ENCODE measurements at regions not wholly inside any gene's neighbourhood (a gene's known extent, or its start where the extent isn't known, plus 50 kb on each side); places are given as distances from the start of the nearest gene placed in this dataset.
A peak's percentile ranks its signal among the peaks of the same experiment; 100 is the strongest.
"Not testable (repeated sequence)": the region's sequence is repeated elsewhere in the genome, so short reads cannot be mapped to it uniquely, and the experiment has no call there.

DNA sequence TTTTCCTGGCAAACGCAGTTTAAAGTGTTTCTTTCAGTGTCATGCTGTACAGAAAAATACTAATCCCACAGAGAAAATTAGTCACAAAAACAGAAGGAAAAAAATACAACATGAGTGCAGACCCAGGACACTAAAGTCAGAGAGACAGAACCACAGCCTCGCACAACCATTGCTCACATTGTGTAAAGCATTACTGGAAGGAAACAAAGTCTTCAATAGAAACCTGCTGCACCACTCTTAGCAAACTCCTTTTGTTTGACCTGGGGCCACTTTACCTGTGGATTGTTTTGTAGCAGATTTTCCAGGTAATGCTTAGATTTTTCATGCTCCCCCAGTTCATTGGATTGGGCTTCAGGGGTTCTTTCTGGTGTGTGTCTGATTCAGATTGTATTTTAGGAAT lies 131.8 kb upstream of the TMLHE start (continued):
- no peak for TF ChIP-seq ELF4 (CRISPR knock-in tag; IDR thresholded peaks at IDR 0.05; ENCODE audit: low read depth)
- TF ChIP-seq USF2 (CRISPR knock-in tag; IDR thresholded peaks at IDR 0.05): no peak
- TF ChIP-seq, protein P1, sequence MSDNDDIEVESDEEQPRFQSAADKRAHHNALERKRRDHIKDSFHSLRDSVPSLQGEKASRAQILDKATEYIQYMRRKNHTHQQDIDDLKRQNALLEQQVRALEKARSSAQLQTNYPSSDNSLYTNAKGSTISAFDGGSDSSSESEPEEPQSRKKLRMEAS (CRISPR knock-in tag; IDR thresholded peaks at IDR 0.05): no peak
- TF ChIP-seq FOXP1 (CRISPR knock-in tag; IDR thresholded peaks at IDR 0.05; ENCODE audit: borderline replicate concordance): no peak
- TF ChIP-seq ZSCAN18 (CRISPR knock-in tag; IDR thresholded peaks at IDR 0.05): no peak
- TF ChIP-seq ZNF671 (CRISPR knock-in tag; IDR thresholded peaks at IDR 0.05): no peak

GRCh38 chrX:155728335-155728734 lies 115.6 kb upstream of the TMLHE start:
- H3K4me3 Mint-ChIP-seq; H3K4me1 Mint-ChIP-seq; CTCF ChIA-PET; H3K27me3 Mint-ChIP-seq (ENCODE audit: low read depth); H3K27ac Mint-ChIP-seq; ATAC-seq; POLR2A ChIA-PET: not testable (repeated sequence)
- Mint-ChIP-seq H3K9me3 (peaks cover 67% of the 10 kb centered on the region), H3K36me3 (peaks cover 41% of the 10 kb centered on the region)
- DNase-seq (ENCODE audit: low spot score): peak; percentile 23

- peaks cover 20% of the 10 kb centered on the region; the same call in 1 of the 2 replicates for H3K36me3 Mint-ChIP-seq
- CTCF ChIA-PET: no interaction called here
- no peak overlapping the region for H3K4me3 Mint-ChIP-seq
- DNase-seq (ENCODE audit: low spot score) (no peak), ATAC-seq (no peak)
- H3K27ac Mint-ChIP-seq: no peak overlapping the region
- POLR2A ChIA-PET: no interaction called here
- no peaks in the 10 kb centered on the region; the same call in 1 of the 2 replicates for H3K27me3 Mint-ChIP-seq (ENCODE audit: low read depth)
- H3K9me3 Mint-ChIP-seq: peaks cover 36% of the 10 kb centered on the region
- no peaks in the 10 kb centered on the region for H3K4me1 Mint-ChIP-seq
- TF ChIP-seq, protein P2, sequence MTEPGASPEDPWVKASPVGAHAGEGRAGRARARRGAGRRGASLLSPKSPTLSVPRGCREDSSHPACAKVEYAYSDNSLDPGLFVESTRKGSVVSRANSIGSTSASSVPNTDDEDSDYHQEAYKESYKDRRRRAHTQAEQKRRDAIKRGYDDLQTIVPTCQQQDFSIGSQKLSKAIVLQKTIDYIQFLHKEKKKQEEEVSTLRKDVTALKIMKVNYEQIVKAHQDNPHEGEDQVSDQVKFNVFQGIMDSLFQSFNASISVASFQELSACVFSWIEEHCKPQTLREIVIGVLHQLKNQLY (CRISPR knock-in tag; IDR thresholded peaks at IDR 0.05): no peak
- TF ChIP-seq ZSCAN18 (CRISPR knock-in tag; IDR thresholded peaks at IDR 0.05) (no peak), ESRRA (CRISPR knock-in tag; IDR thresholded peaks at IDR 0.05; ENCODE audit: borderline replicate concordance) (no peak), ATF1 (CRISPR knock-in tag; IDR thresholded peaks at IDR 0.05) (no peak)
Observed at GRCh38 chrX:155718972-155719586, 106.3 kb upstream of the TMLHE start.

GRCh38 chrX:155715141-155715540 lies 102.4 kb upstream of the TMLHE start:
- no peak for DNase-seq (ENCODE audit: low spot score)
- TF ChIP-seq, protein P2 (CRISPR knock-in tag; IDR thresholded peaks at IDR 0.05): no peak
- no peak for TF ChIP-seq FOXP1 (CRISPR knock-in tag; IDR thresholded peaks at IDR 0.05; ENCODE audit: borderline replicate concordance)
- no peak for TF ChIP-seq ELF4 (CRISPR knock-in tag; IDR thresholded peaks at IDR 0.05; ENCODE audit: low read depth)
- no peak for TF ChIP-seq JAZF1 (CRISPR knock-in tag; IDR thresholded peaks at IDR 0.05)
- no peak for TF ChIP-seq FOXJ3 (CRISPR knock-in tag; IDR thresholded peaks at IDR 0.05; ENCODE audit: borderline replicate concordance)
- TF ChIP-seq, protein P3, sequence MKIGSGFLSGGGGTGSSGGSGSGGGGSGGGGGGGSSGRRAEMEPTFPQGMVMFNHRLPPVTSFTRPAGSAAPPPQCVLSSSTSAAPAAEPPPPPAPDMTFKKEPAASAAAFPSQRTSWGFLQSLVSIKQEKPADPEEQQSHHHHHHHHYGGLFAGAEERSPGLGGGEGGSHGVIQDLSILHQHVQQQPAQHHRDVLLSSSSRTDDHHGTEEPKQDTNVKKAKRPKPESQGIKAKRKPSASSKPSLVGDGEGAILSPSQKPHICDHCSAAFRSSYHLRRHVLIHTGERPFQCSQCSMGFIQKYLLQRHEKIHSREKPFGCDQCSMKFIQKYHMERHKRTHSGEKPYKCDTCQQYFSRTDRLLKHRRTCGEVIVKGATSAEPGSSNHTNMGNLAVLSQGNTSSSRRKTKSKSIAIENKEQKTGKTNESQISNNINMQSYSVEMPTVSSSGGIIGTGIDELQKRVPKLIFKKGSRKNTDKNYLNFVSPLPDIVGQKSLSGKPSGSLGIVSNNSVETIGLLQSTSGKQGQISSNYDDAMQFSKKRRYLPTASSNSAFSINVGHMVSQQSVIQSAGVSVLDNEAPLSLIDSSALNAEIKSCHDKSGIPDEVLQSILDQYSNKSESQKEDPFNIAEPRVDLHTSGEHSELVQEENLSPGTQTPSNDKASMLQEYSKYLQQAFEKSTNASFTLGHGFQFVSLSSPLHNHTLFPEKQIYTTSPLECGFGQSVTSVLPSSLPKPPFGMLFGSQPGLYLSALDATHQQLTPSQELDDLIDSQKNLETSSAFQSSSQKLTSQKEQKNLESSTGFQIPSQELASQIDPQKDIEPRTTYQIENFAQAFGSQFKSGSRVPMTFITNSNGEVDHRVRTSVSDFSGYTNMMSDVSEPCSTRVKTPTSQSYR (CRISPR knock-in tag; IDR thresholded peaks at IDR 0.05): no peak
- TF ChIP-seq TP53 (CRISPR knock-in tag; IDR thresholded peaks at IDR 0.05): no peak
- no peak for TF ChIP-seq NFE2L1 (CRISPR knock-in tag; IDR thresholded peaks at IDR 0.05)
- no peak for TF ChIP-seq KAT7 (CRISPR knock-in tag; IDR thresholded peaks at IDR 0.05; ENCODE audit: borderline replicate concordance)
- no peak for TF ChIP-seq CREB1 (CRISPR knock-in tag; IDR thresholded peaks at IDR 0.05)
- TF ChIP-seq NR1H2 (CRISPR knock-in tag; IDR thresholded peaks at IDR 0.05): no peak
- TF ChIP-seq MYBL2 (CRISPR knock-in tag; IDR thresholded peaks at IDR 0.05): no peak
- TF ChIP-seq RORB (CRISPR knock-in tag; IDR thresholded peaks at IDR 0.05): no peak
- no peak for TF ChIP-seq ZNF232 (CRISPR knock-in tag; IDR thresholded peaks at IDR 0.05)
- no peak for TF ChIP-seq E2F5 (CRISPR knock-in tag; IDR thresholded peaks at IDR 0.05)

More at GRCh38 chrX:155715141-155715540, 102.4 kb upstream of the TMLHE start:
- Mint-ChIP-seq H3K4me3 (no peak overlapping the region), H3K4me1 (no peaks in the 10 kb centered on the region), H3K27me3 (ENCODE audit: low read depth) (peaks cover 5% of the 10 kb centered on the region; the same call in 1 of the 2 replicates), H3K27ac (no peak overlapping the region), H3K9me3 (peaks cover 51% of the 10 kb centered on the region), H3K36me3 (peaks cover 34% of the 10 kb centered on the region)
- ATAC-seq: no peak
- ChIA-PET POLR2A (no interaction called here), CTCF (no interaction called here)

All from WTC11 (cell line).